KMS-11 (cell line): ENCODE measurements at regions not wholly inside any gene's neighbourhood (a gene's known extent, or its start where the extent isn't known, plus 50 kb on each side); places are given as distances from the start of the nearest gene placed in this dataset.

Experiments used
- H2AFZ ChIP-seq: fragments of 200-600 bp; sonication (generic); 2 replicates; pipeline ENCODE4 v1.6.1; 2016; ENCODE audit warnings: antibody characterized with exemption, mixed run types, low read depth
- H3K27ac ChIP-seq: fragments of 200-600 bp; sonication (generic); 2 replicates; pipeline ENCODE4 v1.6.1; 2016; ENCODE audit warnings: mild to moderate bottlenecking, mixed run types
- H3K27me3 ChIP-seq: fragments of 200-600 bp; sonication (generic); 2 replicates; pipeline ENCODE4 v1.6.1; 2017; ENCODE audit warnings: mild to moderate bottlenecking, low read depth, mixed run types, moderate library complexity; ENCODE audit not compliant: insufficient read depth
- H3K36me3 ChIP-seq: fragments of 200-600 bp; sonication (generic); 2 replicates; pipeline ENCODE4 v1.6.1; 2017; ENCODE audit warnings: mild to moderate bottlenecking, mixed run types; ENCODE audit not compliant: insufficient read depth
- H3K4me1 ChIP-seq: fragments of 200-600 bp; sonication (generic); 2 replicates; pipeline ENCODE4 v1.6.1; 2016; ENCODE audit warnings: mild to moderate bottlenecking, low read depth, mixed run types; ENCODE audit not compliant: poor library complexity, severe bottlenecking
- H3K4me2 ChIP-seq: fragments of 200-600 bp; sonication (generic); 2 replicates; pipeline ENCODE4 v1.7.0; 2016; ENCODE audit warnings: mild to moderate bottlenecking, mixed run types
- H3K4me3 ChIP-seq: fragments of 200-600 bp; sonication (generic); IDR thresholded peaks from 2 replicates; pipeline ENCODE4 v1.6.1; 2017; ENCODE audit warnings: low read depth, low read length, mixed read lengths; ENCODE audit not compliant: insufficient read depth
- H3K79me2 ChIP-seq: fragments of 200-600 bp; sonication (generic); 2 replicates; pipeline ENCODE4 v1.6.1; 2016; ENCODE audit warnings: low read depth, mixed run types; ENCODE audit not compliant: insufficient read depth
- H3K9ac ChIP-seq: fragments of 200-600 bp; sonication (generic); 2 replicates; pipeline ENCODE4 v1.6.1; 2016; ENCODE audit warnings: mild to moderate bottlenecking, mixed run types
- H4K20me1 ChIP-seq: fragments of 200-600 bp; sonication (generic); 2 replicates; pipeline ENCODE4 v1.6.1; 2016; ENCODE audit warnings: mild to moderate bottlenecking, mixed run types; ENCODE audit not compliant: insufficient read depth
- CTCF ChIP-seq: fragments of 200-600 bp; sonication (generic); conservative IDR thresholded peaks from 2 replicates; pipeline ENCODE4 v1.6.1; 2017; ENCODE audit warnings: low read depth, mild to moderate bottlenecking, antibody characterized with exemption, low read length, moderate library complexity, mixed read lengths

- no peak for TF ChIP-seq CTCF
- H2AFZ ChIP-seq, result no peak overlapping the region
- no peaks in the 10 kb centered on the region for H3K4me1 ChIP-seq
- no peaks in the 10 kb centered on the region for H3K27me3 ChIP-seq
- H3K4me3 ChIP-seq, result no peak overlapping the region
- no peak overlapping the region for H3K9ac ChIP-seq
- H3K27ac ChIP-seq, result no peak overlapping the region
- H3K79me2 ChIP-seq, result no peaks in the 10 kb centered on the region
- H3K4me2 ChIP-seq, result no peak overlapping the region
- H4K20me1 ChIP-seq, result no peaks in the 10 kb centered on the region
- no peaks in the 10 kb centered on the region for H3K36me3 ChIP-seq
These were observed 163.4 kb downstream of the ARL4C start for GRCh38 chr2:234333168-234334130.

- no peak overlapping the region for H3K9ac ChIP-seq
- H3K4me1 ChIP-seq, result no peaks in the 10 kb centered on the region
- H3K4me3 ChIP-seq, result no peak overlapping the region
These were observed 164.9 kb downstream of the ARL4C start for GRCh38 chr2:234331966-234332365.

DNA sequence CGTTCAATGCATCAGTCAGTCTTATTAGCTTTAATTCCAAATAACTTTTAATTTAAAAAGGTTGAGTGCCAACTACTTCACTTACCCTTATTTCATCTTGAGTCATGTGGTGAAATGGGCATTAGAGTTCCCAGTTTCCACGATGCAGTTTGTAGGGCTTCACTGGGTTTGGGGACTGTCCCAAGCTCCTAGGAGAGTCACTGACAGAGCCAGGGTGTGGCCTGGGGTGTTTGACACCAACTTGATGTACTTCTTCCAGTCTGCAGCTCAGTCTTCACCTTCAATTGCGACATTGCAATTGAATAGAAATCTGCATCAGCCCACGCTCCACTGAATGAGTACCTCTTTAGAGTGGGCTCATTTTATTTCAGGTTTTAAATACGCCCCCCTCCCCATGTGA lies 165.3 kb downstream of the ARL4C start:
- no peak overlapping the region for H3K9ac ChIP-seq
- H2AFZ ChIP-seq, result no peak overlapping the region
- TF ChIP-seq CTCF, result no peak
- H3K79me2 ChIP-seq, result no peaks in the 10 kb centered on the region
- H3K4me1 ChIP-seq, result no peaks in the 10 kb centered on the region
- no peak overlapping the region for H3K27ac ChIP-seq
- H3K27me3 ChIP-seq, result no peaks in the 10 kb centered on the region
- H3K4me2 ChIP-seq, result no peak overlapping the region
- no peaks in the 10 kb centered on the region for H4K20me1 ChIP-seq
- no peaks in the 10 kb centered on the region for H3K36me3 ChIP-seq
- no peak overlapping the region for H3K4me3 ChIP-seq

More at GRCh38 chr2:234331966-234332365, 164.9 kb downstream of the ARL4C start:
- no peak for TF ChIP-seq CTCF
- Histone ChIP-seq H3K79me2 (no peaks in the 10 kb centered on the region), H3K27me3 (no peaks in the 10 kb centered on the region), H4K20me1 (no peaks in the 10 kb centered on the region), H2AFZ (no peak overlapping the region), H3K27ac (no peak overlapping the region), H3K4me2 (no peak overlapping the region), H3K36me3 (no peaks in the 10 kb centered on the region)

DNA sequence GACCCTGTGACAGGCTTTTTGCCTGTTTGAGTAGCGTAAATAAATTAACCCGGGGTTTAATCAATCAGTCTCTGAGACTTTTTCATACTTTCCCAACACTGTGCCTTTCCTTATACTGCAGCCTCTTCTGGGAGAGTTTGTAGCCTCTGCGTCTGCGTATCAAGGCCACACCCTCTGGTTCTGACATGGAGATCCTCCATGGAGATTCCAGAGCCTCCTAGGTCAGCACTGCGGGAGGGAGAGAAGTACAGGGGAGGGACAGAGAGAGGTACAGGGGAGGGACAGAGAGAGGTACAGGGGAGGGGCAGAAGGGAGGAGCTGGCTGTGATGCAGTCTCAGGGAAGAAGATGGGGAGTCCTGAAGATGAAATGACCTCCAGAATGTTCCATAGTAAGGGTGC lies 166.0 kb downstream of the ARL4C start:
- Histone ChIP-seq H3K4me3 (no peak overlapping the region), H3K4me2 (no peak overlapping the region), H3K27me3 (no peaks in the 10 kb centered on the region), H3K27ac (no peak overlapping the region), H4K20me1 (no peaks in the 10 kb centered on the region), H3K79me2 (no peaks in the 10 kb centered on the region), H3K9ac (no peak overlapping the region), H3K36me3 (no peaks in the 10 kb centered on the region), H2AFZ (no peak overlapping the region), H3K4me1 (no peaks in the 10 kb centered on the region)
- TF ChIP-seq CTCF, result no peak
